HCT116 (cell line): ENCODE measurements at regions not wholly inside any gene's neighbourhood (a gene's known extent, or its start where the extent isn't known, plus 50 kb on each side); places are given as distances from the start of the nearest gene placed in this dataset.

Source experiments
- ATAC-seq: fragments of 200-7000 bp; cut with Tn5 transposase; 2 replicates; pipeline ENCODE4 v1.9.1; 2020; ENCODE audit warnings: mild to moderate bottlenecking, moderate library complexity
- BruUV-seq: library from RNA; stranded (reverse); fragments of 400-500 nt; replicated peaks from 2 replicates; lab custom pipeline; 2021; lab: Mats Ljungman, UMichigan
- CTCF ChIA-PET: fragments of 300-600 bp; sonication (Branson Sonifier 250); formaldehyde crosslinking; loops from one replicate; lab custom pipeline; 2021; ENCODE audit warnings: antibody characterized with exemption; lab: Charles Lee
- POLR2A ChIA-PET: fragments of 300-600, 350-600 bp; sonication (Branson Sonifier 250); formaldehyde crosslinking; loops from one replicate; lab custom pipeline; 2021; ENCODE audit warnings: antibody characterized with exemption; lab: Charles Lee
- RAD21 ChIA-PET, 2 experiments: fragments of 300-600 bp; sonication (Branson Sonifier 250); formaldehyde crosslinking; loops; one replicate each; lab custom pipeline; 2023; ENCODE audit warnings: low total read pairs in 2 of 2; ENCODE audit not compliant: uncharacterized antibody in 2 of 2, unreplicated experiment in 2 of 2, low non-redundant PET in 1 of 2; lab: Charles Lee
- DNase-seq: peaks from one replicate; pipeline ENCODE4 v3.0.0-alpha.2; 2010; ENCODE audit warnings: low read depth, low spot score
- H2AFZ ChIP-seq: fragments of 200-600 bp; shearing (Covaris generic), sonication (generic); 2 replicates; pipeline ENCODE4 v1.6.1; 2017; ENCODE audit warnings: low read depth, mixed run types, mixed read lengths, antibody characterized with exemption, low read length; ENCODE audit not compliant: poor library complexity, severe bottlenecking
- H3K27ac ChIP-seq: 2 replicates; pipeline ENCODE4 v1.5.1; 2012; ENCODE audit warnings: low read depth, low read length
- H3K27me3 ChIP-seq: fragments of 200-600 bp; sonication (generic); 2 replicates; pipeline ENCODE4 v1.6.1; 2016; ENCODE audit warnings: mixed run types, low read length, mixed read lengths; ENCODE audit not compliant: insufficient read depth
- H3K36me3 ChIP-seq, 2 experiments: fragments of 200-500 bp in 1 of 2; fragments of 200-600 bp in 1 of 2; sonication (Bioruptor generic) in 1 of 2; sonication (generic) in 1 of 2; 2 replicates each; pipeline versions ENCODE4 v1.5.1 to v1.6.1; 2014 to 2016; ENCODE audit warnings: low read length in 2 of 2, inconsistent platforms in 1 of 2, mixed read lengths in 1 of 2, mixed run types in 1 of 2; ENCODE audit not compliant: insufficient read depth in 2 of 2, control insufficient read depth in 1 of 2
- H3K4me1 ChIP-seq, 2 experiments: fragments of 200-600 bp in 1 of 2; sonication (generic) in 1 of 2; 2 replicates each; pipeline versions ENCODE4 v1.5.1 to v1.6.1; 2012 to 2017; ENCODE audit warnings: low read length in 2 of 2, inconsistent platforms in 1 of 2, mild to moderate bottlenecking in 1 of 2, mixed read lengths in 1 of 2, mixed run types in 1 of 2, moderate library complexity in 1 of 2; ENCODE audit not compliant: insufficient read depth in 2 of 2, control insufficient read depth in 1 of 2
- H3K4me2 ChIP-seq: fragments of 200-600 bp; sonication (generic); 2 replicates; pipeline ENCODE4 v1.6.1; 2017; ENCODE audit warnings: mixed run types, low read length, mixed read lengths
- H3K4me3 ChIP-seq, 2 experiments: fragments of 200-600 bp in 1 of 2; sonication (generic) in 1 of 2; replicated peaks in 1 of 2; 2 replicates each; pipeline ENCODE4 v1.5.1; 2011 to 2016; ENCODE audit warnings: low read length in 2 of 2, control low read depth in 1 of 2, low read depth in 1 of 2, mild to moderate bottlenecking in 1 of 2, mixed read lengths in 1 of 2, mixed run types in 1 of 2
- H3K79me2 ChIP-seq: fragments of 200-600 bp; sonication (generic); 2 replicates; pipeline ENCODE4 v1.6.1; 2017; ENCODE audit warnings: mild to moderate bottlenecking, mixed run types, low read length, moderate library complexity, mixed read lengths; ENCODE audit not compliant: insufficient read depth
- H3K9ac ChIP-seq: fragments of 200-600 bp; sonication (generic); 2 replicates; pipeline ENCODE4 v1.6.1; 2016; ENCODE audit warnings: low read length, mixed read lengths
- H3K9me2 ChIP-seq: fragments of 200-600 bp; sonication (generic), shearing (Covaris generic); 2 replicates; pipeline ENCODE4 v1.6.1; 2017; ENCODE audit warnings: mixed run types, mild to moderate bottlenecking, moderate library complexity; ENCODE audit not compliant: insufficient read depth
- H3K9me3 ChIP-seq, 2 experiments: fragments of 200-500 bp in 1 of 2; fragments of 200-600 bp in 1 of 2; sonication (Bioruptor generic) in 1 of 2; sonication (generic) in 1 of 2; 2 replicates each; pipeline ENCODE4 v1.6.1; 2014 to 2017; ENCODE audit warnings: low read length in 2 of 2, mixed read lengths in 2 of 2, inconsistent platforms in 1 of 2, low read depth in 1 of 2, mild to moderate bottlenecking in 1 of 2, mixed run types in 1 of 2, moderate library complexity in 1 of 2; ENCODE audit not compliant: control insufficient read depth in 1 of 2, insufficient read depth in 1 of 2
- H4K20me1 ChIP-seq: fragments of 200-600 bp; sonication (generic), shearing (Covaris generic); 2 replicates; pipeline ENCODE4 v1.6.1; 2017; ENCODE audit warnings: mixed run types, mild to moderate bottlenecking, moderate library complexity; ENCODE audit not compliant: insufficient read depth
- CBX3 ChIP-seq: IDR thresholded peaks from 2 replicates; pipeline ENCODE4 v1.6.1; 2012; ENCODE audit warnings: low read depth
- POLR2AphosphoS5 ChIP-seq: IDR thresholded peaks from 2 replicates; pipeline ENCODE4 v1.6.1; 2011; ENCODE audit warnings: mild to moderate bottlenecking, low read depth, low read length, moderate library complexity
- RAD21 ChIP-seq: IDR thresholded peaks from 2 replicates; pipeline ENCODE4 v1.6.1; 2012; ENCODE audit warnings: low read depth, mild to moderate bottlenecking
- SRF ChIP-seq: IDR thresholded peaks from 2 replicates; pipeline ENCODE4 v1.6.1; 2012; ENCODE audit warnings: low read depth
- ZBTB33 ChIP-seq: IDR thresholded peaks from 2 replicates; pipeline ENCODE4 v1.6.1; 2011; ENCODE audit warnings: mild to moderate bottlenecking, low read length, moderate library complexity; ENCODE audit not compliant: insufficient replicate concordance; ENCODE audit errors: extremely low read depth
- intact Hi-C: fragments of 100-400 bp; cut with micrococcal nuclease; formaldehyde crosslinking; loops from 2 replicates; pipeline ENCODE4 v1.10.0; 2022
- TF ChIP-seq, protein P1 (sequence below): IDR thresholded peaks from 2 replicates; pipeline ENCODE4 v1.6.1; 2012; ENCODE audit warnings: low read depth

DNA sequence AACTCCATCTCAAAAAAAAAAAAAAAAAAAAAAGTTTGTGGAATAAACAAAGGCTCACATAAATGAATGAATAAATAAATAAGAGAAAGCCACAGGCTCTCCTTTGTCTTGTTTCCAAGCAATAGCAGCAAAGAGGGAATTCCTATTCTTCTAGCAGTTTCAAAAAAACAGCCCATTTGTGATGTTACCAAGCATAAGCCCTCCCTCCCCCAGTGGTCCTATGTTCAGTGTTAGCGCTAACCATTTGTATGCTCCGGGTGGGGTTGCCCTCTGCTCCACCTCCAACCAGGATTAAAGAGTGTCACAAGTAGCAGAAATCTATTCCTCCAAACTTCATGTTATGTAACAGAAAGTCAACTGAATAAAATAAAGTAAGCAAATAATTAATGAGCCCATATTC, 1215.0 kb upstream of the TENM4 start:
- DNase-seq: no peak
- RAD21 ChIA-PET: no interaction called here

More for the DNA sequence above, 1215.0 kb upstream of the TENM4 start:
- intact Hi-C loops: no loop called here
- no peak overlapping the region for H2AFZ ChIP-seq
- no peak overlapping the region for H3K27ac ChIP-seq
- no peak for ATAC-seq
- H3K4me1 ChIP-seq: no peaks in the 10 kb centered on the region
- TF ChIP-seq CBX3: no peak
- TF ChIP-seq POLR2AphosphoS5: no peak
- TF ChIP-seq RAD21: no peak
- no peak for TF ChIP-seq ZBTB33
- no peak for TF ChIP-seq SRF
- TF ChIP-seq, protein P1, sequence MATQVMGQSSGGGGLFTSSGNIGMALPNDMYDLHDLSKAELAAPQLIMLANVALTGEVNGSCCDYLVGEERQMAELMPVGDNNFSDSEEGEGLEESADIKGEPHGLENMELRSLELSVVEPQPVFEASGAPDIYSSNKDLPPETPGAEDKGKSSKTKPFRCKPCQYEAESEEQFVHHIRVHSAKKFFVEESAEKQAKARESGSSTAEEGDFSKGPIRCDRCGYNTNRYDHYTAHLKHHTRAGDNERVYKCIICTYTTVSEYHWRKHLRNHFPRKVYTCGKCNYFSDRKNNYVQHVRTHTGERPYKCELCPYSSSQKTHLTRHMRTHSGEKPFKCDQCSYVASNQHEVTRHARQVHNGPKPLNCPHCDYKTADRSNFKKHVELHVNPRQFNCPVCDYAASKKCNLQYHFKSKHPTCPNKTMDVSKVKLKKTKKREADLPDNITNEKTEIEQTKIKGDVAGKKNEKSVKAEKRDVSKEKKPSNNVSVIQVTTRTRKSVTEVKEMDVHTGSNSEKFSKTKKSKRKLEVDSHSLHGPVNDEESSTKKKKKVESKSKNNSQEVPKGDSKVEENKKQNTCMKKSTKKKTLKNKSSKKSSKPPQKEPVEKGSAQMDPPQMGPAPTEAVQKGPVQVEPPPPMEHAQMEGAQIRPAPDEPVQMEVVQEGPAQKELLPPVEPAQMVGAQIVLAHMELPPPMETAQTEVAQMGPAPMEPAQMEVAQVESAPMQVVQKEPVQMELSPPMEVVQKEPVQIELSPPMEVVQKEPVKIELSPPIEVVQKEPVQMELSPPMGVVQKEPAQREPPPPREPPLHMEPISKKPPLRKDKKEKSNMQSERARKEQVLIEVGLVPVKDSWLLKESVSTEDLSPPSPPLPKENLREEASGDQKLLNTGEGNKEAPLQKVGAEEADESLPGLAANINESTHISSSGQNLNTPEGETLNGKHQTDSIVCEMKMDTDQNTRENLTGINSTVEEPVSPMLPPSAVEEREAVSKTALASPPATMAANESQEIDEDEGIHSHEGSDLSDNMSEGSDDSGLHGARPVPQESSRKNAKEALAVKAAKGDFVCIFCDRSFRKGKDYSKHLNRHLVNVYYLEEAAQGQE: no peak
- no peaks in the 10 kb centered on the region; a peak in 2 of 4 replicates for H3K9me3 ChIP-seq
- no peaks in the 10 kb centered on the region for H3K79me2 ChIP-seq
- H3K4me3 ChIP-seq: no peak overlapping the region
- no peak overlapping the region for H3K9ac ChIP-seq
- H3K4me2 ChIP-seq: no peak overlapping the region
- ChIA-PET CTCF (no interaction called here), POLR2A (no interaction called here)
- no peaks in the 10 kb centered on the region for H3K27me3 ChIP-seq
- no peaks in the 10 kb centered on the region for H3K9me2 ChIP-seq
- no peaks in the 10 kb centered on the region for H3K36me3 ChIP-seq
- BruUV-seq: no TSS peak
- no peaks in the 10 kb centered on the region for H4K20me1 ChIP-seq
